ENCODE measurements at regions not wholly inside any gene's neighbourhood (a gene's known extent, or its start where the extent isn't known, plus 50 kb on each side); places are given as distances from the start of the nearest gene placed in this dataset.

GRCh38 chr6:112984899-112985298 is 637.8 kb downstream of the RFPL4B start:
- no peak for TF ChIP-seq FOXP2 (optimal IDR thresholded peaks at IDR 0.05; ENCODE audit: control extremely low read depth, extremely low read length, insufficient read depth)
- TF ChIP-seq EZH2 (IDR thresholded peaks at IDR 0.05) = no peak

Measured in SK-N-MC (cell line).